ENCODE measurements at regions not wholly inside any gene's neighbourhood (a gene's known extent, or its start where the extent isn't known, plus 50 kb on each side); places are given as distances from the start of the nearest gene placed in this dataset.

- no peaks in the 10 kb centered on the region for H3K27me3 Mint-ChIP-seq
- H3K36me3 ChIP-seq (ENCODE audit: insufficient read depth, low read length): no peaks in the 10 kb centered on the region
- H3K9me3 Mint-ChIP-seq: no peaks in the 10 kb centered on the region
- no peak overlapping the region for H3K27ac ChIP-seq (ENCODE audit: low read depth in 1 of 2, low read length in 2 of 2)
- POLR2A ChIA-PET: no interaction called here
- CTCF ChIA-PET: no interaction called here
- H3K36me3 Mint-ChIP-seq (ENCODE audit: low read depth): no peaks in the 10 kb centered on the region
- intact Hi-C loops (cut with DNase I, micrococcal nuclease): no loop called here
- peaks cover 0 to 4% of the 10 kb centered on the region in 2 experiments for H3K27me3 ChIP-seq (ENCODE audit: control insufficient read depth in 1 of 2, insufficient read depth in 2 of 2, low read length in 2 of 2)
- no peaks in the 10 kb centered on the region for H3K4me1 Mint-ChIP-seq (ENCODE audit: low read depth)
- H3K27ac Mint-ChIP-seq: no peak overlapping the region
- H3K9me3 ChIP-seq (ENCODE audit: control insufficient read depth in 1 of 2, insufficient read depth in 1 of 2, low read length in 2 of 2): no peaks in the 10 kb centered on the region
- no peak overlapping the region for H3K4me3 Mint-ChIP-seq
- DNase-seq (no peak), ATAC-seq (ENCODE audit: poor library complexity) (no peak)
- no peak overlapping the region for H3K4me3 ChIP-seq (ENCODE audit: low read length)
- TF ChIP-seq CTCF (IDR thresholded peaks at IDR 0.05): no peak
- no peaks in the 10 kb centered on the region for H3K4me1 ChIP-seq (ENCODE audit: insufficient read depth, low read length)
These were observed 67.8 kb upstream of the NPVF start for GRCh38 chr7:25296086-25296485.

- POLR2A ChIA-PET: no interaction called here
- Histone ChIP-seq H3K27ac (ENCODE audit: low read depth in 1 of 2, low read length in 2 of 2) (no peak overlapping the region), H3K36me3 (ENCODE audit: insufficient read depth, low read length) (no peaks in the 10 kb centered on the region), H3K4me1 (ENCODE audit: insufficient read depth, low read length) (no peaks in the 10 kb centered on the region), H3K4me3 (ENCODE audit: low read length) (no peak overlapping the region), H3K9me3 (ENCODE audit: control insufficient read depth in 1 of 2, insufficient read depth in 1 of 2, low read length in 2 of 2) (no peaks in the 10 kb centered on the region), H3K27me3 (ENCODE audit: control insufficient read depth in 1 of 2, insufficient read depth in 2 of 2, low read length in 2 of 2) (peaks cover 0 to 4% of the 10 kb centered on the region in 2 experiments)
- H3K27me3 Mint-ChIP-seq: no peaks in the 10 kb centered on the region
- CTCF ChIA-PET: no interaction called here
- no peak overlapping the region for H3K27ac Mint-ChIP-seq
- no peaks in the 10 kb centered on the region for H3K36me3 Mint-ChIP-seq (ENCODE audit: low read depth)
- H3K9me3 Mint-ChIP-seq: no peaks in the 10 kb centered on the region
- DNase-seq (no peak), ATAC-seq (ENCODE audit: poor library complexity) (no peak)
- intact Hi-C loops (cut with DNase I, micrococcal nuclease): no loop called here
- H3K4me3 Mint-ChIP-seq: no peak overlapping the region
- H3K4me1 Mint-ChIP-seq (ENCODE audit: low read depth): no peaks in the 10 kb centered on the region
- no peak for TF ChIP-seq CTCF (IDR thresholded peaks at IDR 0.05)
These were observed 69.0 kb upstream of the NPVF start for GRCh38 chr7:25297278-25297677.

- TF ChIP-seq CTCF (IDR thresholded peaks at IDR 0.05): no peak
- Mint-ChIP-seq H3K4me3 (no peak overlapping the region), H3K27ac (no peak overlapping the region), H3K9me3 (no peaks in the 10 kb centered on the region), H3K4me1 (ENCODE audit: low read depth) (no peaks in the 10 kb centered on the region), H3K36me3 (ENCODE audit: low read depth) (no peaks in the 10 kb centered on the region), H3K27me3 (peaks cover 4% of the 10 kb centered on the region)
- intact Hi-C loops (cut with DNase I, micrococcal nuclease): no loop called here
- no peaks in the 10 kb centered on the region for H3K9me3 ChIP-seq (ENCODE audit: control insufficient read depth in 1 of 2, insufficient read depth in 1 of 2, low read length in 2 of 2)
- H3K27me3 ChIP-seq (ENCODE audit: control insufficient read depth in 1 of 2, insufficient read depth in 2 of 2, low read length in 2 of 2): no peaks in the 10 kb centered on the region
- ChIA-PET POLR2A (no interaction called here), CTCF (no interaction called here)
- no peak overlapping the region for H3K4me3 ChIP-seq (ENCODE audit: low read length)
- DNase-seq (no peak), ATAC-seq (ENCODE audit: poor library complexity) (no peak)
- H3K4me1 ChIP-seq (ENCODE audit: insufficient read depth, low read length): no peaks in the 10 kb centered on the region
- no peaks in the 10 kb centered on the region for H3K36me3 ChIP-seq (ENCODE audit: insufficient read depth, low read length)
- no peak overlapping the region for H3K27ac ChIP-seq (ENCODE audit: low read depth in 1 of 2, low read length in 2 of 2)
These were observed 75.2 kb upstream of the NPVF start for GRCh38 chr7:25303281-25304181.
